ENCODE measurements at regions not wholly inside any gene's neighbourhood (a gene's known extent, or its start where the extent isn't known, plus 50 kb on each side); places are given as distances from the start of the nearest gene placed in this dataset.

DNA sequence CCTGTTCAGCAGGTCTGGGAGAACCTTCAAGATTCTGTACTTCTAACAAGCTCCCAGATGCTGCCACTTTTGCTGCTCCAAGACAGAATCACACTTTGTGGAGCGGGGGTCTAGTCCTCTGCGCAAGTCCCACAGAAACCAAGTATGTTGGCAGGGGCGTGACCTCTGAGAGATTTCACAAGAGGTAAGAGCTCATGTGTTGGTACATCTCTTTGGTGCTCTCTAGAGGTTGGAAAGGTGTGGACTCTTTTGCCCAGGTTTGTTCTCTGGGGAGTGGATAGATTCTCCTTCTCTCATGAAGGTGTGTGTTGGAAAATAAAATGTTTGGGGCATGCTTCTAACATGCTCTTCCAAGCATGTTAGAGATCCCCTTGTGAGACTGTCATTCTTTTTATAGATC is 340.9 kb upstream of the IRAK1BP1 start:
- WGBS, 4 donors: 79 to 100% (median 94%) methylated on average over 3 of the region's 3 CpGs
- no peak overlapping the region for H3K4me3 ChIP-seq
- intact Hi-C loops (cut with DNase I): no loop called here
- no peak overlapping the region for H3K27ac ChIP-seq
- H3K9me3 ChIP-seq (replicated peaks in 1 of 3): no peaks in the 10 kb centered on the region
- H3K4me1 ChIP-seq (replicated peaks in 1 of 2): no peaks in the 10 kb centered on the region
- TF ChIP-seq, protein P1, sequence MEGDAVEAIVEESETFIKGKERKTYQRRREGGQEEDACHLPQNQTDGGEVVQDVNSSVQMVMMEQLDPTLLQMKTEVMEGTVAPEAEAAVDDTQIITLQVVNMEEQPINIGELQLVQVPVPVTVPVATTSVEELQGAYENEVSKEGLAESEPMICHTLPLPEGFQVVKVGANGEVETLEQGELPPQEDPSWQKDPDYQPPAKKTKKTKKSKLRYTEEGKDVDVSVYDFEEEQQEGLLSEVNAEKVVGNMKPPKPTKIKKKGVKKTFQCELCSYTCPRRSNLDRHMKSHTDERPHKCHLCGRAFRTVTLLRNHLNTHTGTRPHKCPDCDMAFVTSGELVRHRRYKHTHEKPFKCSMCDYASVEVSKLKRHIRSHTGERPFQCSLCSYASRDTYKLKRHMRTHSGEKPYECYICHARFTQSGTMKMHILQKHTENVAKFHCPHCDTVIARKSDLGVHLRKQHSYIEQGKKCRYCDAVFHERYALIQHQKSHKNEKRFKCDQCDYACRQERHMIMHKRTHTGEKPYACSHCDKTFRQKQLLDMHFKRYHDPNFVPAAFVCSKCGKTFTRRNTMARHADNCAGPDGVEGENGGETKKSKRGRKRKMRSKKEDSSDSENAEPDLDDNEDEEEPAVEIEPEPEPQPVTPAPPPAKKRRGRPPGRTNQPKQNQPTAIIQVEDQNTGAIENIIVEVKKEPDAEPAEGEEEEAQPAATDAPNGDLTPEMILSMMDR (IDR thresholded peaks at IDR 0.05): no peak
- TF ChIP-seq POLR2A (IDR thresholded peaks at IDR 0.05): no peak
- no peak for DNase-seq
- no peaks in the 10 kb centered on the region for H3K36me3 ChIP-seq (replicated peaks in 1 of 2)
- no peaks in the 10 kb centered on the region for H3K27me3 ChIP-seq

DNA sequence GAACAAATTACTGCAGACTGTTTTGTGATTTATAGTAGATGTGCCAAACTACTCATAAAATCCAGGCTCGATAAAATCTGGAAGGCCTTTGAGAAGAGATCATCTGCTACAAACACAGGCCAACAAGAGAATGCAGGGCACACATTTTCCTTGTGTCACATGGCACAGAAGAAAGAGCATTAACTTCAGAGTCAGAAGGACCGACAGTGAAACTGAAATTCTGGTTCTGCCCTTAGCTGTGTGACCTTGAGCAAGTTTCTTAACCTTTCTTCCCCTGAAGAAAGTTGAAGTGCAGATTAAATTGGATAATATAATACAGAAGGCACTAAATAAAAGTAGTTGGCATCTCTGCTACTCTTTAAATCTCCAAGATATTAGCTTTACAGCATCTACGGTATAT is 338.4 kb upstream of the IRAK1BP1 start:
- Histone ChIP-seq H3K9me3 (replicated peaks in 1 of 3) (no peaks in the 10 kb centered on the region), H3K27ac (no peak overlapping the region), H3K4me1 (replicated peaks in 1 of 2) (no peaks in the 10 kb centered on the region), H3K27me3 (no peaks in the 10 kb centered on the region), H3K4me3 (no peak overlapping the region), H3K36me3 (replicated peaks in 1 of 2) (no peaks in the 10 kb centered on the region)
- intact Hi-C loops (cut with DNase I): no loop called here
- TF ChIP-seq, protein P1 (IDR thresholded peaks at IDR 0.05): no peak
- TF ChIP-seq POLR2A (IDR thresholded peaks at IDR 0.05): no peak
- WGBS, 4 donors: 52 to 62% (median 55%) methylated on average over 3 of the region's 3 CpGs
- DNase-seq: no peak

DNA sequence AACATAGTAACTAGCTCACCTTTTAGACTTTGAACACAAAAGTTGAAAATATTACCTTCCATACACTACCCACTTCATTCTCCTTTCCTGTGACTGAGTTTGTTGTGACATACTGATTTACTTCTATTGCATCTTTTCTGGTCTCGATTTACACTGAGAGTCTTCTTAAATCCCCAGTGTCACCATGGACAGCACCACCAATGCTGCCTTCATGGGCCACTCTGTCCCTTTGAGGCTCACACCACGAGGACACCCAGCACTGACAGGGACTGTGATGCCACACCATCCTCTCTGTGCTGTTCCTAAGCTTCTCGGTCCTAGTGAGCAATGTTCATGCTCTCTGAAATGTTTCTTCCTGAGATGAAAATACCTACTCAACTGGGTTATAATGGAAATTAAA is 337.1 kb upstream of the IRAK1BP1 start:
- no peaks in the 10 kb centered on the region for H3K4me1 ChIP-seq (replicated peaks in 1 of 2)

DNA sequence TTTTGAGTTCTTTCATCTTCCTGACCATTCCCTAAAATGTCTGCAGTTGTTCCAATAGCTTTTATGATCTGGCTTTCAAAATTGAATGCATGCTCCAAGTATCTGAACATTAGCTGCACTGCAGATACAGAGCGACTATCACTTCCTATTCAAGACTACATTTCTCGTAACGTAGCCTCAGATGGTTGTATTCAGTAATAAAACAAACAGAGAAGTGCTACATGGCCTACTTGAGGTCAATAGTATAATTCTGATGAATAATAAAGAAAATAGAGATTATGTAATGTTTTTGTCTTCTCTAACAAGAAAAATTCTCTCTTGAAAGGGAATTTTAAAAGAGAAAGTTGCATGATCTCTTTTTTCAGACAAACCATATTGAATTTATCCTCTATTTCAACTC is 333.9 kb upstream of the IRAK1BP1 start:
- TF ChIP-seq, protein P1 (IDR thresholded peaks at IDR 0.05): no peak
- no peak for TF ChIP-seq POLR2A (IDR thresholded peaks at IDR 0.05)
- WGBS, 4 donors: 56 to 87% (median 76%) methylated on average over 3 of the region's 3 CpGs
- DNase-seq: no peak

More for the DNA sequence above, 337.1 kb upstream of the IRAK1BP1 start:
- Histone ChIP-seq H3K27me3 (no peaks in the 10 kb centered on the region), H3K9me3 (replicated peaks in 1 of 3) (no peaks in the 10 kb centered on the region), H3K4me3 (no peak overlapping the region), H3K36me3 (replicated peaks in 1 of 2) (no peaks in the 10 kb centered on the region), H3K27ac (no peak overlapping the region)
- WGBS, 4 donors: 50 to 63% (median 57%) methylated on average over 3 of the region's 3 CpGs
- intact Hi-C loops (cut with DNase I): no loop called here
- TF ChIP-seq, protein P1 (IDR thresholded peaks at IDR 0.05): no peak
- TF ChIP-seq POLR2A (IDR thresholded peaks at IDR 0.05): no peak
- DNase-seq: no peak

More for the DNA sequence above, 333.9 kb upstream of the IRAK1BP1 start:
- no peak overlapping the region for H3K4me3 ChIP-seq
- no peaks in the 10 kb centered on the region for H3K36me3 ChIP-seq (replicated peaks in 1 of 2)
- H3K27me3 ChIP-seq: no peaks in the 10 kb centered on the region
- intact Hi-C loops (cut with DNase I): no loop called here
- no peaks in the 10 kb centered on the region for H3K4me1 ChIP-seq (replicated peaks in 1 of 2)
- no peaks in the 10 kb centered on the region for H3K9me3 ChIP-seq (replicated peaks in 1 of 3)
- H3K27ac ChIP-seq: no peak overlapping the region

Data from adrenal gland (tissue), 9 donors.